ENCODE measurements at regions not wholly inside any gene's neighbourhood (a gene's known extent, or its start where the extent isn't known, plus 50 kb on each side); places are given as distances from the start of the nearest gene placed in this dataset.

- Histone ChIP-seq H3K4me3 (ENCODE audit: insufficient read depth, low read depth, low read length, poor library complexity, severe bottlenecking) (no peak overlapping the region), H3K27ac (ENCODE audit: insufficient read depth, low read length, poor library complexity, severe bottlenecking) (no peak overlapping the region), H3K4me1 (ENCODE audit: control insufficient read depth, insufficient read depth, low read length, poor library complexity, severe bottlenecking) (no peaks in the 10 kb centered on the region), H3K27me3 (replicated peaks; ENCODE audit: control insufficient read depth, insufficient read depth, low read length, poor library complexity, severe bottlenecking) (no peaks in the 10 kb centered on the region), H3K36me3 (ENCODE audit: control insufficient read depth, insufficient read depth, low read length) (no peaks in the 10 kb centered on the region), H3K9me3 (ENCODE audit: control insufficient read depth, low read length) (no peaks in the 10 kb centered on the region)
- DNase-seq, result no peak
Observed at GRCh38 chr15:39110746-39111145, 470.1 kb upstream of the THBS1 start.

GRCh38 chr15:39113741-39114140 lies 467.1 kb upstream of the THBS1 start:
- H3K9me3 ChIP-seq (ENCODE audit: control insufficient read depth, low read length), result no peaks in the 10 kb centered on the region

GRCh38 chr15:39114690-39115378 lies 466.0 kb upstream of the THBS1 start:
- DNase-seq, result no peak

More at GRCh38 chr15:39113741-39114140, 467.1 kb upstream of the THBS1 start:
- no peak for DNase-seq
- Histone ChIP-seq H3K27ac (ENCODE audit: insufficient read depth, low read length, poor library complexity, severe bottlenecking) (no peak overlapping the region), H3K4me3 (ENCODE audit: insufficient read depth, low read depth, low read length, poor library complexity, severe bottlenecking) (no peak overlapping the region), H3K36me3 (ENCODE audit: control insufficient read depth, insufficient read depth, low read length) (no peaks in the 10 kb centered on the region), H3K27me3 (replicated peaks; ENCODE audit: control insufficient read depth, insufficient read depth, low read length, poor library complexity, severe bottlenecking) (no peaks in the 10 kb centered on the region), H3K4me1 (ENCODE audit: control insufficient read depth, insufficient read depth, low read length, poor library complexity, severe bottlenecking) (no peaks in the 10 kb centered on the region)

GRCh38 chr15:39115379-39116057 lies 465.4 kb upstream of the THBS1 start:
- Histone ChIP-seq H3K9me3 (ENCODE audit: control insufficient read depth, low read length) (no peaks in the 10 kb centered on the region), H3K27ac (ENCODE audit: insufficient read depth, low read length, poor library complexity, severe bottlenecking) (no peak overlapping the region), H3K36me3 (ENCODE audit: control insufficient read depth, insufficient read depth, low read length) (no peaks in the 10 kb centered on the region), H3K27me3 (replicated peaks; ENCODE audit: control insufficient read depth, insufficient read depth, low read length, poor library complexity, severe bottlenecking) (no peaks in the 10 kb centered on the region), H3K4me3 (ENCODE audit: insufficient read depth, low read depth, low read length, poor library complexity, severe bottlenecking) (no peak overlapping the region), H3K4me1 (ENCODE audit: control insufficient read depth, insufficient read depth, low read length, poor library complexity, severe bottlenecking) (no peaks in the 10 kb centered on the region)
- no peak for DNase-seq

More at GRCh38 chr15:39114690-39115378, 466.0 kb upstream of the THBS1 start:
- H3K27me3 ChIP-seq (replicated peaks; ENCODE audit: control insufficient read depth, insufficient read depth, low read length, poor library complexity, severe bottlenecking), result no peaks in the 10 kb centered on the region
- no peaks in the 10 kb centered on the region for H3K4me1 ChIP-seq (ENCODE audit: control insufficient read depth, insufficient read depth, low read length, poor library complexity, severe bottlenecking)
- no peaks in the 10 kb centered on the region for H3K36me3 ChIP-seq (ENCODE audit: control insufficient read depth, insufficient read depth, low read length)
- H3K4me3 ChIP-seq (ENCODE audit: insufficient read depth, low read depth, low read length, poor library complexity, severe bottlenecking), result no peak overlapping the region
- H3K27ac ChIP-seq (ENCODE audit: insufficient read depth, low read length, poor library complexity, severe bottlenecking), result no peak overlapping the region
- no peaks in the 10 kb centered on the region for H3K9me3 ChIP-seq (ENCODE audit: control insufficient read depth, low read length)

GRCh38 chr15:39118510-39118909 lies 462.4 kb upstream of the THBS1 start:
- Histone ChIP-seq H3K27ac (ENCODE audit: insufficient read depth, low read length, poor library complexity, severe bottlenecking) (no peak overlapping the region), H3K36me3 (ENCODE audit: control insufficient read depth, insufficient read depth, low read length) (no peaks in the 10 kb centered on the region), H3K27me3 (replicated peaks; ENCODE audit: control insufficient read depth, insufficient read depth, low read length, poor library complexity, severe bottlenecking) (no peaks in the 10 kb centered on the region), H3K9me3 (ENCODE audit: control insufficient read depth, low read length) (no peaks in the 10 kb centered on the region), H3K4me3 (ENCODE audit: insufficient read depth, low read depth, low read length, poor library complexity, severe bottlenecking) (no peak overlapping the region), H3K4me1 (ENCODE audit: control insufficient read depth, insufficient read depth, low read length, poor library complexity, severe bottlenecking) (no peaks in the 10 kb centered on the region)
- no peak for DNase-seq

- no peak overlapping the region for H3K4me3 ChIP-seq (ENCODE audit: insufficient read depth, low read depth, low read length, poor library complexity, severe bottlenecking)
- DNase-seq, result no peak
Observed at GRCh38 chr15:39124155-39124552, 456.7 kb upstream of the THBS1 start.

GRCh38 chr15:39124553-39125171 lies 456.2 kb upstream of the THBS1 start:
- Histone ChIP-seq H3K4me1 (ENCODE audit: control insufficient read depth, insufficient read depth, low read length, poor library complexity, severe bottlenecking) (no peaks in the 10 kb centered on the region), H3K4me3 (ENCODE audit: insufficient read depth, low read depth, low read length, poor library complexity, severe bottlenecking) (no peak overlapping the region), H3K36me3 (ENCODE audit: control insufficient read depth, insufficient read depth, low read length) (no peaks in the 10 kb centered on the region), H3K9me3 (ENCODE audit: control insufficient read depth, low read length) (no peaks in the 10 kb centered on the region), H3K27me3 (replicated peaks; ENCODE audit: control insufficient read depth, insufficient read depth, low read length, poor library complexity, severe bottlenecking) (no peaks in the 10 kb centered on the region), H3K27ac (ENCODE audit: insufficient read depth, low read length, poor library complexity, severe bottlenecking) (no peak overlapping the region)
- no peak for DNase-seq

More at GRCh38 chr15:39124155-39124552, 456.7 kb upstream of the THBS1 start:
- Histone ChIP-seq H3K36me3 (ENCODE audit: control insufficient read depth, insufficient read depth, low read length) (no peaks in the 10 kb centered on the region), H3K27me3 (replicated peaks; ENCODE audit: control insufficient read depth, insufficient read depth, low read length, poor library complexity, severe bottlenecking) (no peaks in the 10 kb centered on the region), H3K4me1 (ENCODE audit: control insufficient read depth, insufficient read depth, low read length, poor library complexity, severe bottlenecking) (no peaks in the 10 kb centered on the region), H3K9me3 (ENCODE audit: control insufficient read depth, low read length) (no peaks in the 10 kb centered on the region), H3K27ac (ENCODE audit: insufficient read depth, low read length, poor library complexity, severe bottlenecking) (no peak overlapping the region)

GRCh38 chr15:39125226-39125625 lies 455.7 kb upstream of the THBS1 start:
- Histone ChIP-seq H3K9me3 (ENCODE audit: control insufficient read depth, low read length) (no peaks in the 10 kb centered on the region), H3K27ac (ENCODE audit: insufficient read depth, low read length, poor library complexity, severe bottlenecking) (no peak overlapping the region), H3K4me1 (ENCODE audit: control insufficient read depth, insufficient read depth, low read length, poor library complexity, severe bottlenecking) (no peaks in the 10 kb centered on the region), H3K4me3 (ENCODE audit: insufficient read depth, low read depth, low read length, poor library complexity, severe bottlenecking) (no peak overlapping the region), H3K36me3 (ENCODE audit: control insufficient read depth, insufficient read depth, low read length) (no peaks in the 10 kb centered on the region), H3K27me3 (replicated peaks; ENCODE audit: control insufficient read depth, insufficient read depth, low read length, poor library complexity, severe bottlenecking) (no peaks in the 10 kb centered on the region)
- DNase-seq, result no peak

- Histone ChIP-seq H3K27ac (ENCODE audit: insufficient read depth, low read length, poor library complexity, severe bottlenecking) (no peak overlapping the region), H3K4me3 (ENCODE audit: insufficient read depth, low read depth, low read length, poor library complexity, severe bottlenecking) (no peak overlapping the region), H3K4me1 (ENCODE audit: control insufficient read depth, insufficient read depth, low read length, poor library complexity, severe bottlenecking) (no peaks in the 10 kb centered on the region), H3K9me3 (ENCODE audit: control insufficient read depth, low read length) (no peaks in the 10 kb centered on the region), H3K27me3 (replicated peaks; ENCODE audit: control insufficient read depth, insufficient read depth, low read length, poor library complexity, severe bottlenecking) (no peaks in the 10 kb centered on the region), H3K36me3 (ENCODE audit: control insufficient read depth, insufficient read depth, low read length) (no peaks in the 10 kb centered on the region)
- no peak for DNase-seq
Observed at GRCh38 chr15:39125904-39126303, 455.0 kb upstream of the THBS1 start.

- Histone ChIP-seq H3K27me3 (replicated peaks; ENCODE audit: control insufficient read depth, insufficient read depth, low read length, poor library complexity, severe bottlenecking) (no peaks in the 10 kb centered on the region), H3K4me1 (ENCODE audit: control insufficient read depth, insufficient read depth, low read length, poor library complexity, severe bottlenecking) (no peaks in the 10 kb centered on the region), H3K27ac (ENCODE audit: insufficient read depth, low read length, poor library complexity, severe bottlenecking) (no peak overlapping the region), H3K36me3 (ENCODE audit: control insufficient read depth, insufficient read depth, low read length) (no peaks in the 10 kb centered on the region), H3K4me3 (ENCODE audit: insufficient read depth, low read depth, low read length, poor library complexity, severe bottlenecking) (no peak overlapping the region), H3K9me3 (ENCODE audit: control insufficient read depth, low read length) (no peaks in the 10 kb centered on the region)
- DNase-seq, result no peak
Observed at GRCh38 chr15:39127151-39127790, 453.6 kb upstream of the THBS1 start.
